HEK293T (cell line): ENCODE measurements at regions not wholly inside any gene's neighbourhood (a gene's known extent, or its start where the extent isn't known, plus 50 kb on each side); places are given as distances from the start of the nearest gene placed in this dataset.

ENCODE experiments used
- BHLHE40 ChIP-seq: fragments of 450-650 bp; IDR thresholded peaks from 2 replicates; pipeline ENCODE4 v1.6.1; 2016; ENCODE audit warnings: mild to moderate bottlenecking, moderate library complexity, borderline replicate concordance
- FOXA1 ChIP-seq: fragments of 450-650 bp; IDR thresholded peaks from 2 replicates; pipeline ENCODE4 v1.6.1; 2016; ENCODE audit warnings: mild to moderate bottlenecking
- HDGF ChIP-seq: fragments of 450-650 bp; IDR thresholded peaks from 2 replicates; pipeline ENCODE4 v1.6.1; 2017; ENCODE audit warnings: antibody characterized with exemption, borderline replicate concordance
- NFRKB ChIP-seq: fragments of 450-650 bp; IDR thresholded peaks from 2 replicates; pipeline ENCODE4 v1.6.1; 2016; ENCODE audit warnings: mild to moderate bottlenecking, moderate library complexity
- SUZ12 ChIP-seq: fragments of 450-650 bp; IDR thresholded peaks from 2 replicates; pipeline ENCODE4 v1.6.1; 2016; ENCODE audit warnings: mild to moderate bottlenecking
- TARDBP ChIP-seq: fragments of 450-650 bp; IDR thresholded peaks from 2 replicates; pipeline ENCODE4 v1.6.1; 2016

DNA sequence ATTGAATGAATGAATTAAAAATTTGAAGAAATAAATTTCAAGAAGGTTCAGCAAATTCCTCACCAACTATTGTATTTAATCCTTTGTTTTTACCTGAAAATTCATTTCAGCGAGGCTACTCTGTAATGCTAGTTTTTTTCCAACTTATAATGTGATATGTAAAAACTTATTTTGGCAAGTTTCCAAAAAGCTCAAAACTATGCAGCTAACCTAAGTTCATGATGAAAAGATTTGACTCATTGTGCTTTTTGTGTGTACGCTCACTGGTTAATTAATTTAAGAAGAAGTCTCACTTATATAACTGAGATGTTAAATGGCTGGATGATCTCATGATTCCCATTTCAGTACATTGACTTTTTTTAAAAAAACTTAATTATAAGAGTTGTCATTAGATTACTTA, 196.0 kb upstream of the SAMSN1 start:
- no peak for TF ChIP-seq SUZ12
- TF ChIP-seq BHLHE40, result no peak
- TF ChIP-seq NFRKB, result no peak
- no peak for TF ChIP-seq FOXA1
- no peak for TF ChIP-seq TARDBP
- no peak for TF ChIP-seq HDGF
